Chondrocyte (in vitro differentiated cells): ENCODE measurements at regions not wholly inside any gene's neighbourhood (a gene's known extent, or its start where the extent isn't known, plus 50 kb on each side); places are given as distances from the start of the nearest gene placed in this dataset.

Source experiments
- DNase-seq: peaks from one replicate; pipeline ENCODE4 v3.0.0; 2021; ENCODE audit warnings: mixed read lengths, low spot score
- H3K27ac Mint-ChIP-seq: one replicate; pipeline ENCODE4 v1.8.0; 2021; ENCODE audit warnings: mild to moderate bottlenecking, moderate library complexity, mixed read lengths; ENCODE audit not compliant: unreplicated experiment
- H3K27me3 Mint-ChIP-seq: 2 replicates; pipeline ENCODE4 v1.8.0; 2021; ENCODE audit warnings: low read depth, mixed read lengths
- H3K36me3 Mint-ChIP-seq: 2 replicates; pipeline ENCODE4 v1.8.0; 2021; ENCODE audit warnings: low read depth, mixed read lengths
- H3K4me1 Mint-ChIP-seq: 2 replicates; pipeline ENCODE4 v1.8.0; 2021; ENCODE audit warnings: low read depth, mild to moderate bottlenecking, mixed read lengths
- H3K4me3 Mint-ChIP-seq: one replicate; pipeline ENCODE4 v1.8.0; 2021; ENCODE audit warnings: mild to moderate bottlenecking, moderate library complexity, mixed read lengths; ENCODE audit not compliant: unreplicated experiment
- H3K9me3 Mint-ChIP-seq: 2 replicates; pipeline ENCODE4 v1.8.0; 2021; ENCODE audit warnings: low read depth, mixed read lengths
- CTCF ChIP-seq: fragments of 200-600 bp; sonication (generic); IDR thresholded peaks from 2 replicates; pipeline ENCODE4 v1.5.0; 2021; ENCODE audit warnings: antibody characterized with exemption, mild to moderate bottlenecking, moderate library complexity

- no peak for TF ChIP-seq CTCF
- Mint-ChIP-seq H3K27me3 (peaks cover 27% of the 10 kb centered on the region), H3K36me3 (no peaks in the 10 kb centered on the region), H3K9me3 (no peaks in the 10 kb centered on the region), H3K4me3 (no peak overlapping the region), H3K4me1 (no peaks in the 10 kb centered on the region), H3K27ac (no peak overlapping the region)
- no peak for DNase-seq
Observed at GRCh38 chr15:69956417-69956816, 141.3 kb downstream of the TLE3 start.

- no peaks in the 10 kb centered on the region for H3K9me3 Mint-ChIP-seq
- DNase-seq = no peak
- H3K27ac Mint-ChIP-seq = no peak overlapping the region
- no peak overlapping the region for H3K4me3 Mint-ChIP-seq
- H3K4me1 Mint-ChIP-seq = no peaks in the 10 kb centered on the region
- H3K36me3 Mint-ChIP-seq = no peaks in the 10 kb centered on the region
- peaks cover 28% of the 10 kb centered on the region for H3K27me3 Mint-ChIP-seq
- peak; percentile 17 for TF ChIP-seq CTCF
Observed at GRCh38 chr15:69957175-69957574, 140.5 kb downstream of the TLE3 start.

- Mint-ChIP-seq H3K36me3 (no peaks in the 10 kb centered on the region), H3K27ac (no peak overlapping the region), H3K4me1 (no peaks in the 10 kb centered on the region), H3K27me3 (peaks cover 28% of the 10 kb centered on the region), H3K4me3 (no peak overlapping the region), H3K9me3 (no peaks in the 10 kb centered on the region)
- no peak for TF ChIP-seq CTCF
- DNase-seq = no peak
Observed at GRCh38 chr15:69958496-69959084, 139.1 kb downstream of the TLE3 start.

- Mint-ChIP-seq H3K4me3 (no peak overlapping the region), H3K9me3 (no peaks in the 10 kb centered on the region), H3K36me3 (no peaks in the 10 kb centered on the region), H3K27ac (no peak overlapping the region), H3K4me1 (no peaks in the 10 kb centered on the region), H3K27me3 (peaks cover 40% of the 10 kb centered on the region)
- no peak for DNase-seq
- TF ChIP-seq CTCF = no peak
Observed at GRCh38 chr15:69962561-69962960, 135.2 kb downstream of the TLE3 start.

- TF ChIP-seq CTCF = no peak
- no peak for DNase-seq
- H3K27ac Mint-ChIP-seq = no peak overlapping the region
- H3K27me3 Mint-ChIP-seq = peaks cover 47% of the 10 kb centered on the region
- no peak overlapping the region for H3K4me3 Mint-ChIP-seq
- H3K36me3 Mint-ChIP-seq = no peaks in the 10 kb centered on the region
- no peaks in the 10 kb centered on the region for H3K9me3 Mint-ChIP-seq
- no peaks in the 10 kb centered on the region for H3K4me1 Mint-ChIP-seq
Observed at GRCh38 chr15:69963385-69963784, 134.3 kb downstream of the TLE3 start.
